Body of pancreas (tissue), 4 donors: ENCODE measurements at regions not wholly inside any gene's neighbourhood (a gene's known extent, or its start where the extent isn't known, plus 50 kb on each side); places are given as distances from the start of the nearest gene placed in this dataset.

Experiments used
- ATAC-seq: fragments of 150-250 bp; one replicate; pipeline ENCODE4 v1.9.1; 2016
- DNase-seq, 4 donors: peaks; one replicate each; pipeline ENCODE4 v3.0.0-alpha.2; 2019
- H3K27ac ChIP-seq, 4 donors: fragments of 200-600 bp; sonication (generic); 1 replicate in 3 of 4; 2 replicates in 1 of 4; pipeline versions ENCODE4 v1.5.1 to v1.6.1; 2016 to 2019; ENCODE audit warnings: mild to moderate bottlenecking in 1 of 4, mixed read lengths in 1 of 4, moderate library complexity in 1 of 4
- H3K27me3 ChIP-seq, 2 donors: fragments of 200-600 bp; sonication (generic); one replicate each; pipeline ENCODE4 v1.6.0; 2016; ENCODE audit warnings: mild to moderate bottlenecking in 1 of 2
- H3K36me3 ChIP-seq, 2 donors: fragments of 200-600 bp; sonication (generic); replicated peaks in 1 of 2; 2 replicates each; pipeline ENCODE4 v1.5.1; 2016; ENCODE audit warnings: low read depth in 2 of 2; ENCODE audit not compliant: insufficient read depth in 1 of 2
- H3K4me1 ChIP-seq: fragments of 200-600 bp; sonication (generic); one replicate; pipeline ENCODE4 v1.6.0; 2016
- H3K4me3 ChIP-seq, 2 donors: fragments of 200-600 bp; sonication (generic); 1 replicate in 1 of 2; 2 replicates in 1 of 2; pipeline ENCODE4 v1.5.1; 2016 to 2019
- H3K9me3 ChIP-seq, 3 donors: fragments of 200-600 bp; sonication (generic); 1 replicate in 2 of 3; 2 replicates in 1 of 3; pipeline ENCODE4 v1.5.1; 2016
- POLR2A ChIP-seq, 3 donors: fragments of 450-650 bp; IDR thresholded peaks; one replicate each; pipeline ENCODE4 v1.6.1; 2016; ENCODE audit warnings: antibody characterized with exemption in 3 of 3, mild to moderate bottlenecking in 2 of 3
- WGBS, 2 donors: methylation state at CpG; one replicate each; pipeline ENCODE4 v1.1.5; 2017; 5-methylcytosine and 5-hydroxymethylcytosine counted together
- intact Hi-C: fragments of 100-400 bp; cut with DNase I; formaldehyde crosslinking; loops from one replicate; pipeline ENCODE4 v1.15.1; 2023
- TF ChIP-seq, protein P1 (sequence below), 7 experiments: fragments of 450-650 bp in 4 of 7; fragments of 200-600 bp in 3 of 7; sonication (generic) in 3 of 7; IDR thresholded peaks; one replicate each; pipeline ENCODE4 v1.5.1; 2016 to 2019; ENCODE audit warnings: antibody characterized with exemption in 7 of 7

DNA sequence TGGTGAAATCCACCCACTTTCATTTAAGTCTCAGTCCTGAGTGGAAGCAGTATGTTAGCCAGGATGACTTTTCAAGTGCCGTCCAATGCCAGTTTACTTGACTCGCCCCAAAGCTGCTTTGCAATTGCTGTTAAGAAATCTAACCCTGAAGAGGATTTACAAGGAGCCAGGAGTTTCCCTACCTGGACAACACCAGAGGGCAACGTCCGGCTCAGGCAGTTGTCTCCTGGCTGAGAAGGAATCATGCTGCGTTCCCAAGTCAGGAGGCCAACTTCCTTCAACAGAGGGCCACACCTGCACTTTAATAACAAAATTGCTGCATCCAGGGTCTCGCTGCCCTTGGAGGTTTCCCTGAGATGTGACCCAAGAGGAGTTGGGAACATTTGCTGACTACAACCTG is 65.8 kb downstream of the BOD1 start:
- TF ChIP-seq POLR2A (IDR thresholded peaks at IDR 0.05) = no peak
- Histone ChIP-seq H3K4me1 (no peaks in the 10 kb centered on the region), H3K27ac (no peak overlapping the region), H3K4me3 (no peak overlapping the region), H3K9me3 (no peaks in the 10 kb centered on the region), H3K27me3 (no peaks in the 10 kb centered on the region), H3K36me3 (no peaks in the 10 kb centered on the region)
- ATAC-seq (no peak), DNase-seq (no peak)
- intact Hi-C loops = no loop called here
- WGBS, 2 donors = 77 to 92% methylated on average over 5 to 6 of the region's 6 CpGs

DNA sequence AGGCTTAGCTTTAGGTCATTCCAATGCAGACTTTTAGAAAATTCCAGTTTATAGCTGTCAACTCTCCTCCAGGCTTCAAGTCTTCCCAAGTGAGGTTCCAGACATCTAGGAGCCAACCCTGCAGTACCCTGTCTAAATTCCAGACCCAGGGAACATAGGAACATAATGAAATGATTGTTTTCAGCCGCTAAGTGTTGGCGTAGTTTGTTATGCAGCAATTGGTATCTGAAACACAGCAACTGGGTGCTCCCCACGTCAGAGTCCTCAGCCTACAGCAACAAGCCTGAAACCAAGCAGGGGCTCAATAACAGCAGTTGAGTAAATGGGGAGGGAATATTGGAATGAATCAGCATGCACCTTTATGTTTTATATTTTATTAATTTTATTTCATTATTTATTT is 66.8 kb downstream of the BOD1 start:
- H3K4me3 ChIP-seq = no peak overlapping the region
- no peak for DNase-seq
- H3K27ac ChIP-seq = no peak overlapping the region
- no peak for ATAC-seq
- no peaks in the 10 kb centered on the region for H3K36me3 ChIP-seq
- intact Hi-C loops = no loop called here
- TF ChIP-seq POLR2A (IDR thresholded peaks at IDR 0.05) = no peak
- TF ChIP-seq, protein P1, sequence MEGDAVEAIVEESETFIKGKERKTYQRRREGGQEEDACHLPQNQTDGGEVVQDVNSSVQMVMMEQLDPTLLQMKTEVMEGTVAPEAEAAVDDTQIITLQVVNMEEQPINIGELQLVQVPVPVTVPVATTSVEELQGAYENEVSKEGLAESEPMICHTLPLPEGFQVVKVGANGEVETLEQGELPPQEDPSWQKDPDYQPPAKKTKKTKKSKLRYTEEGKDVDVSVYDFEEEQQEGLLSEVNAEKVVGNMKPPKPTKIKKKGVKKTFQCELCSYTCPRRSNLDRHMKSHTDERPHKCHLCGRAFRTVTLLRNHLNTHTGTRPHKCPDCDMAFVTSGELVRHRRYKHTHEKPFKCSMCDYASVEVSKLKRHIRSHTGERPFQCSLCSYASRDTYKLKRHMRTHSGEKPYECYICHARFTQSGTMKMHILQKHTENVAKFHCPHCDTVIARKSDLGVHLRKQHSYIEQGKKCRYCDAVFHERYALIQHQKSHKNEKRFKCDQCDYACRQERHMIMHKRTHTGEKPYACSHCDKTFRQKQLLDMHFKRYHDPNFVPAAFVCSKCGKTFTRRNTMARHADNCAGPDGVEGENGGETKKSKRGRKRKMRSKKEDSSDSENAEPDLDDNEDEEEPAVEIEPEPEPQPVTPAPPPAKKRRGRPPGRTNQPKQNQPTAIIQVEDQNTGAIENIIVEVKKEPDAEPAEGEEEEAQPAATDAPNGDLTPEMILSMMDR (IDR thresholded peaks at IDR 0.05) = no peak
- whole genome bisulfite sequencing, 2 donors = 75 to 83% methylated on average over 3 of the region's 3 CpGs
- no peaks in the 10 kb centered on the region for H3K4me1 ChIP-seq
- H3K9me3 ChIP-seq = no peaks in the 10 kb centered on the region
- no peaks in the 10 kb centered on the region for H3K27me3 ChIP-seq

DNA sequence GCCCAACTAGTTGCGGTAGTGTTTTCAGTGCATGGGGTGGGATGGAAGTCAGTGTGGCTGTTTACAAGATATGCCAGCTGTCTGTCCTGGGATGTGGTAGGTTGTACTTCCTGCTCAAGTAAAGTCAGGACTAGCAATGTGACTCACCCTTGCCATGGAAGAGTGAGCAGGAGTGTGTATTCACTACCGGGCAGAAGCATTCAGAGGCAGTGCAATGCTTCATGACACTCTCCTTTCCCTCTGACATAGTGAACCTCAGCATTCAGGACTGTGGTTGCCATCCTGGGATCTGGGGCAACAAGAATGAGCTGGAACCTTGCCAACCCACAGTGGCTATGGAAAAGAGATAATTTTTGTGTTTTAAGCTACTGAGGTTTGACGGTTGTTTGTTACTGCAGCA is 68.9 kb downstream of the BOD1 start:
- no peak for DNase-seq
- no peak overlapping the region for H3K27ac ChIP-seq
- H3K27me3 ChIP-seq = no peaks in the 10 kb centered on the region
- ATAC-seq = no peak
- H3K36me3 ChIP-seq = no peaks in the 10 kb centered on the region
- intact Hi-C loops = no loop called here
- TF ChIP-seq POLR2A (IDR thresholded peaks at IDR 0.05) = no peak
- TF ChIP-seq, protein P1 (IDR thresholded peaks at IDR 0.05) = no peak
- H3K9me3 ChIP-seq = no peaks in the 10 kb centered on the region
- WGBS, 2 donors = 91 to 94% methylated on average over 2 to 3 of the region's 3 CpGs
- no peak overlapping the region for H3K4me3 ChIP-seq
- H3K4me1 ChIP-seq = no peaks in the 10 kb centered on the region

DNA sequence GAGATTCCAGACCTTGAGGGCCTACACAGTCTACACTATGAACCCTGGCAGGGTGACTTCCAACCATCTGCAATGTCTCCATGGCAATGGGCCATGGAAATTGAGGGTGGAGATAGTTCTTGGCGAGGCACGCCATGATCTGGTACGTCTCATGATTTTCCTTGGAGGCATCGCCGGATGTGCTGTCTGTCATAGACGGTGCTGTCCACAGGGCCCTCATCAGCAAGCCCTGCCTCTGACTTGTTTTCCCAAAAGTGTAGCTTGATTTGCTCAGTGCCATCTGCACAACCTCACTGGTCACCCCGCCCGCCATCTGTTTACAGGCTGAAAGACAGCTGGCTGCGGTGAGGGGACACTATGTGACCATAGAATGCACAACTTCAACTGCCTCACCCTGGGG is 73.5 kb downstream of the BOD1 start:
- 84 to 96% methylated on average over 9 of the region's 9 CpGs for WGBS, 2 donors
- H3K4me1 ChIP-seq = no peaks in the 10 kb centered on the region
- ATAC-seq (no peak), DNase-seq (peak in 1 of 4 donors; percentile 13)
- no peak overlapping the region for H3K4me3 ChIP-seq
- no peak for TF ChIP-seq POLR2A (IDR thresholded peaks at IDR 0.05)
- TF ChIP-seq, protein P1 (IDR thresholded peaks at IDR 0.05) = no peak
- H3K9me3 ChIP-seq = no peaks in the 10 kb centered on the region
- no peaks in the 10 kb centered on the region for H3K27me3 ChIP-seq
- no peak overlapping the region for H3K27ac ChIP-seq
- intact Hi-C loops = no loop called here
- H3K36me3 ChIP-seq = no peaks in the 10 kb centered on the region

DNA sequence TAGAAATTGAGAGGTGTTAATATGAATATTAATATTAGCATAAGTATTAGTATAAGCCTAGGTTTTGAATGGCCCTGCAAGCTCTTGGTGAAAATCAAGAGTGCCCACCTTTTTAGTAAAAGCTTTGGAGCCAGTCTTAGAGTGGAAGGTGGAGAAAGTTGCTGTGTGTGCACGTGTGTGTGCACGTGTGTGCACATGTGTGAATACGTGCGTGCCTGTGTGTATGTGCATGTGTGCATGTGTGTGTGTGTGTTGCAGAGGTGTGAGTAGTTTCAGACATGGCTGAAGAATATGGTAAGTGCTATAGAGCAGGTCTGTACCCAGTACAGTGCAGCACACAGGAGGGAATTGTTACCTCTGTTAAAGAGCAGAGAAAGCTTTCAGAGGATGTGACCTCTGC is 74.3 kb downstream of the BOD1 start:
- TF ChIP-seq, protein P1 (IDR thresholded peaks at IDR 0.05) = no peak
- no peak for TF ChIP-seq POLR2A (IDR thresholded peaks at IDR 0.05)
- 60 to 80% methylated on average over 4 of the region's 4 CpGs for WGBS, 2 donors
- Histone ChIP-seq H3K4me1 (no peaks in the 10 kb centered on the region), H3K27ac (no peak overlapping the region), H3K36me3 (no peaks in the 10 kb centered on the region), H3K4me3 (no peak overlapping the region), H3K27me3 (no peaks in the 10 kb centered on the region), H3K9me3 (no peaks in the 10 kb centered on the region)
- ATAC-seq = no peak
- no peak for DNase-seq
- intact Hi-C loops = no loop called here
